ENCODE measurements at regions not wholly inside any gene's neighbourhood (a gene's known extent, or its start where the extent isn't known, plus 50 kb on each side); places are given as distances from the start of the nearest gene placed in this dataset.

DNA sequence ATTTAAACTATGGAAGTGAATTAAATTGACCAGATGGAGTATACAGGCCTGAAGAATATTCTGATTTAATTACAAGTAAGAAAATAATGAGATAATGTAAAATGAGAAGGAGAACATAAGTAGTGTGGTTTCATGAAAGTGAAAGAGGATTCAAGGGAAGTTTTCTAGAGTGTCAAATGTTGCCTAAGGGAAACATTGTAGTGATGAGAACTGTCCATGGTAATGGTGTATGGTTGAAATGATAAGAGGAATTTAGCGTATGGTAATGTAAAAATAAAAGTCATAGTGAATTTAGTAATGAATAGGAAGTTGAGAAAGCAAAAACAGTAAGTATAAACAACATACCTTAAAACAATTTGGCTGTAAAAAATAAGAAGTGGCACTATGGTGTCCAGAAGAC, 1954.6 kb upstream of the FLRT2 start:
- ChIA-PET CTCF (no interaction called here), POLR2A (no interaction called here)
- no peaks in the 10 kb centered on the region for H3K36me3 ChIP-seq (ENCODE audit: control insufficient read depth in 2 of 2, extremely low read depth in 1 of 2, insufficient read depth in 1 of 2, low read length in 1 of 2)
- H3K4me3 ChIP-seq (ENCODE audit: control insufficient read depth in 1 of 2, extremely low read depth in 1 of 2, low read length in 1 of 2) = no peak overlapping the region
- ATAC-seq (replicated peaks in 1 of 4) = no peak
- Mint-ChIP-seq H3K27me3 (no peaks in the 10 kb centered on the region), H3K9me3 (peaks cover 14 to 20% (median 19%) of the 10 kb centered on the region in 3 donors), H3K27ac (no peak overlapping the region), H3K36me3 (no peaks in the 10 kb centered on the region), H3K4me1 (no peaks in the 10 kb centered on the region), H3K4me3 (no peak overlapping the region)
- WGBS (ENCODE audit: insufficient coverage) = no CpG with 5 or more reads among the region's 1 CpG
- H3K4me1 ChIP-seq (ENCODE audit: control insufficient read depth in 1 of 2, extremely low read depth in 1 of 2, insufficient read depth in 2 of 2, low read length in 2 of 2) = no peaks in the 10 kb centered on the region
- no peaks in the 10 kb centered on the region for H3K27me3 ChIP-seq (replicated peaks in 1 of 2; ENCODE audit: control insufficient read depth in 2 of 2, extremely low read depth in 1 of 2, insufficient read depth in 2 of 2, low read length in 1 of 2)
- no peak for DNase-seq
- peaks cover 2% of the 10 kb centered on the region for H3K9me3 ChIP-seq
- no peak overlapping the region for H3K27ac ChIP-seq (ENCODE audit: low read length)

DNA sequence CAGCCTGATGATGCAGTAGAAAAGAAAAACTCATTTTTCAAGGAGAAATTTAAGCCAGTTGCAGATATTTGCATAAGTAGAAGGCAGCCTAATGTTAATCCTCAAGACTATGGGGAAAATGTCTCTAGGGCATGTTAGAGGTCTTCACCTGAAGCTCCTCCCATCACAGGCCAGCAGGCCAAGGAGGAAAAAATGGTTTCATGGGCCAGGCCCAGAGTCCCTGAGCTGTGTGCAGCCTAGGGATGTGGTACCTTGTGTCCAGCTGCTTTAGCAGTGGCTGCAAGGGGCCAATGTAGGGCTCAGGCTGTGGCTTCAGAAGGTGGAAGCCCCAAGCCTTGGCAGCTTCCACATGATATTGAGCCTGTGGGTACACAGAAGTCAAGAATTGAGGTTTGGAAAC, 1946.7 kb upstream of the FLRT2 start:
- no peaks in the 10 kb centered on the region for H3K4me1 Mint-ChIP-seq
- H3K36me3 ChIP-seq (ENCODE audit: control insufficient read depth in 2 of 2, extremely low read depth in 1 of 2, insufficient read depth in 1 of 2, low read length in 1 of 2) = no peaks in the 10 kb centered on the region
- H3K4me1 ChIP-seq (ENCODE audit: control insufficient read depth in 1 of 2, extremely low read depth in 1 of 2, insufficient read depth in 2 of 2, low read length in 2 of 2) = no peaks in the 10 kb centered on the region
- no peaks in the 10 kb centered on the region for H3K27me3 Mint-ChIP-seq
- H3K27ac Mint-ChIP-seq = no peak overlapping the region
- ATAC-seq (replicated peaks in 1 of 4) (no peak), DNase-seq (no peak)
- CTCF ChIA-PET = no interaction called here
- no peak overlapping the region for H3K4me3 ChIP-seq (ENCODE audit: control insufficient read depth in 1 of 2, extremely low read depth in 1 of 2, low read length in 1 of 2)
- no peak overlapping the region for H3K4me3 Mint-ChIP-seq
- POLR2A ChIA-PET = no interaction called here
- no peaks in the 10 kb centered on the region for H3K27me3 ChIP-seq (replicated peaks in 1 of 2; ENCODE audit: control insufficient read depth in 2 of 2, extremely low read depth in 1 of 2, insufficient read depth in 2 of 2, low read length in 1 of 2)
- no peak overlapping the region for H3K27ac ChIP-seq (ENCODE audit: low read length)
- H3K9me3 Mint-ChIP-seq = peaks cover 9 to 39% (median 25%) of the 10 kb centered on the region in 3 donors
- H3K36me3 Mint-ChIP-seq = no peaks in the 10 kb centered on the region
- peaks cover 2% of the 10 kb centered on the region for H3K9me3 ChIP-seq

DNA sequence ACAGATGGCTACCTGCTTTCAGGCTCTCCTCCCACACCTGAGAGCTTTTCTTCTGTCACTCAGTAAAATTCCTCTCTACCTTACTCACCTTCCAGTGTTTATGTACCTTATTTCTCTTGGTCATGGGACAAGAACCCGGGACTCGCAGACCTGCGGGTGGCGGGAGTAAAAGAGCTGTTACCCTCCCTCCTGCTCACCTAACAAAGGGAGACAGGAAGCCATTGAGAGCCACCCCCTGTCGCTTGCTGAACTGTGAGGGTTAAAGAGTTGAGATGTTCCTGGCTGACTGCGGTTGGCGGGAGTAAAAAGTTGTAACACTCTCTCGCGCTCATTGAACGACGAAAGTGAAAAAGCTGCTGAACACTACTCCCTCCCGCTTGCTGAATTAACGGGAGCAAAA, 1935.1 kb upstream of the FLRT2 start:
- POLR2A ChIA-PET = no interaction called here
- CTCF ChIA-PET = interaction anchor here in 1 of 2 donors (0.7 kb wide), 1 partner anchor 11 kb away, joined by 6 read pairs; no protein-coding TSS in a partner anchor
- no peaks in the 10 kb centered on the region for H3K27me3 Mint-ChIP-seq
- H3K27ac ChIP-seq (ENCODE audit: low read length) = no peak overlapping the region
- no peaks in the 10 kb centered on the region for H3K4me1 Mint-ChIP-seq
- H3K9me3 Mint-ChIP-seq = peaks cover 9 to 34% (median 12%) of the 10 kb centered on the region in 3 donors
- no peaks in the 10 kb centered on the region for H3K9me3 ChIP-seq
- ATAC-seq (replicated peaks in 1 of 4) = no peak
- no peak overlapping the region for H3K4me3 Mint-ChIP-seq
- no peak overlapping the region for H3K27ac Mint-ChIP-seq
- WGBS (ENCODE audit: insufficient coverage) = no CpG with 5 or more reads among the region's 13 CpGs
- H3K27me3 ChIP-seq (replicated peaks in 1 of 2; ENCODE audit: control insufficient read depth in 2 of 2, extremely low read depth in 1 of 2, insufficient read depth in 2 of 2, low read length in 1 of 2) = no peaks in the 10 kb centered on the region
- H3K36me3 Mint-ChIP-seq = no peaks in the 10 kb centered on the region
- H3K36me3 ChIP-seq (ENCODE audit: control insufficient read depth in 2 of 2, extremely low read depth in 1 of 2, insufficient read depth in 1 of 2, low read length in 1 of 2) = no peaks in the 10 kb centered on the region
- DNase-seq = no peak
- H3K4me3 ChIP-seq (ENCODE audit: control insufficient read depth in 1 of 2, extremely low read depth in 1 of 2, low read length in 1 of 2) = no peak overlapping the region
- H3K4me1 ChIP-seq (ENCODE audit: control insufficient read depth in 1 of 2, extremely low read depth in 1 of 2, insufficient read depth in 2 of 2, low read length in 2 of 2) = no peaks in the 10 kb centered on the region

DNA sequence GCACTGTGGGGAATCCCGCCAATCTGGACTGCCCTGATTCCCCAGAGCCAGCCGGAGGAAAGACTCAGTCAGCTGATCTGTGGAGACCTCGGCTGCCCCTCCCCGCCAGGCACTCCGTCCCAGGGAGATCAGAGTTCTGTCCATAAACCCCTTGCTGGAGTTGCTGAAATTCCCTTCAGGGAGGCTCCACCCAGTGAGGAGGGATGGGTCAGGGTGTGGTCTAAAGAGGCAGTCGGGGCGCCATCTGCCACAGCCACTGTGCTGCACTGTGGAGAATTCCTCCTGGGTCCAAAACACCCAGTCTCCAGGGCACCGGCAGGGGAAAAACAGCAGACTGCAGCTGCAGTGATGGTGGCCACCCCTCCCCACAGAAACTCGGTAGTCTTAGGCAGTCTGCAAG, 1922.3 kb upstream of the FLRT2 start:
- POLR2A ChIA-PET = no interaction called here
- Mint-ChIP-seq H3K27ac (no peak overlapping the region), H3K36me3 (no peaks in the 10 kb centered on the region), H3K27me3 (no peaks in the 10 kb centered on the region), H3K4me1 (no peaks in the 10 kb centered on the region), H3K4me3 (no peak overlapping the region), H3K9me3 (peaks cover 23 to 26% (median 25%) of the 10 kb centered on the region in 3 donors)
- Histone ChIP-seq H3K9me3 (no peaks in the 10 kb centered on the region), H3K4me1 (ENCODE audit: control insufficient read depth in 1 of 2, extremely low read depth in 1 of 2, insufficient read depth in 2 of 2, low read length in 2 of 2) (no peaks in the 10 kb centered on the region), H3K36me3 (ENCODE audit: control insufficient read depth in 2 of 2, extremely low read depth in 1 of 2, insufficient read depth in 1 of 2, low read length in 1 of 2) (no peaks in the 10 kb centered on the region), H3K4me3 (ENCODE audit: control insufficient read depth in 1 of 2, extremely low read depth in 1 of 2, low read length in 1 of 2) (no peak overlapping the region), H3K27me3 (replicated peaks in 1 of 2; ENCODE audit: control insufficient read depth in 2 of 2, extremely low read depth in 1 of 2, insufficient read depth in 2 of 2, low read length in 1 of 2) (no peaks in the 10 kb centered on the region), H3K27ac (ENCODE audit: low read length) (no peak overlapping the region)
- no peak for DNase-seq
- CTCF ChIA-PET = no interaction called here
- no peak for ATAC-seq (replicated peaks in 1 of 4)
- WGBS (ENCODE audit: insufficient coverage) = 95% methylated on average over 5 of the region's 9 CpGs

DNA sequence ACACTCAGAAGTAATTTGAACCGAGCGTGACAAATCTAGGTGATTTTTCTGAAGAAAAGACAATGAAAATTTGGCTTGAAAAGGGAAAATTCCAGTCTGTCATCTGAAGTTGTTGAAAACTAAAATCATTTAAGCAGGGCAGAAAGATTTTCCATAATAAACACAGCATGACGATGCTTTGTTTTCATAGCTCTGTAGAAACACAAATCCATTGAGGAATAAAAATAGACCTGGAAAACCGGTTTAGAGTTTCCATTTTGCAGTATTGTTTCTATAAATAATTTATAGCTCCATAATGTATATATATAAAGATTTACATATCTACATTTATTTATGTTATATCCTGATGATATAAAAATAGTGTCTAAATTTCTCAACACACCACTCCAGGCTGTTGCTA, 1918.5 kb upstream of the FLRT2 start:
- no peak overlapping the region for H3K4me3 ChIP-seq (ENCODE audit: control insufficient read depth in 1 of 2, extremely low read depth in 1 of 2, low read length in 1 of 2)
- DNase-seq (no peak), ATAC-seq (replicated peaks in 1 of 4) (no peak)
- Mint-ChIP-seq H3K4me3 (no peak overlapping the region), H3K27ac (no peak overlapping the region), H3K9me3 (peaks cover 9 to 17% (median 9%) of the 10 kb centered on the region in 3 donors), H3K27me3 (no peaks in the 10 kb centered on the region), H3K4me1 (no peaks in the 10 kb centered on the region), H3K36me3 (no peaks in the 10 kb centered on the region)
- WGBS (ENCODE audit: insufficient coverage) = 88% methylated on average over 2 of the region's 4 CpGs
- ChIA-PET POLR2A (no interaction called here), CTCF (interaction anchor here in 1 of 2 donors (0.6 kb wide), 1 partner anchor 236 kb away, joined by 3 read pairs; no protein-coding TSS in a partner anchor)
- no peaks in the 10 kb centered on the region for H3K27me3 ChIP-seq (replicated peaks in 1 of 2; ENCODE audit: control insufficient read depth in 2 of 2, extremely low read depth in 1 of 2, insufficient read depth in 2 of 2, low read length in 1 of 2)
- no peak overlapping the region for H3K27ac ChIP-seq (ENCODE audit: low read length)
- H3K9me3 ChIP-seq = no peaks in the 10 kb centered on the region
- H3K4me1 ChIP-seq (ENCODE audit: control insufficient read depth in 1 of 2, extremely low read depth in 1 of 2, insufficient read depth in 2 of 2, low read length in 2 of 2) = no peaks in the 10 kb centered on the region
- H3K36me3 ChIP-seq (ENCODE audit: control insufficient read depth in 2 of 2, extremely low read depth in 1 of 2, insufficient read depth in 1 of 2, low read length in 1 of 2) = no peaks in the 10 kb centered on the region

DNA sequence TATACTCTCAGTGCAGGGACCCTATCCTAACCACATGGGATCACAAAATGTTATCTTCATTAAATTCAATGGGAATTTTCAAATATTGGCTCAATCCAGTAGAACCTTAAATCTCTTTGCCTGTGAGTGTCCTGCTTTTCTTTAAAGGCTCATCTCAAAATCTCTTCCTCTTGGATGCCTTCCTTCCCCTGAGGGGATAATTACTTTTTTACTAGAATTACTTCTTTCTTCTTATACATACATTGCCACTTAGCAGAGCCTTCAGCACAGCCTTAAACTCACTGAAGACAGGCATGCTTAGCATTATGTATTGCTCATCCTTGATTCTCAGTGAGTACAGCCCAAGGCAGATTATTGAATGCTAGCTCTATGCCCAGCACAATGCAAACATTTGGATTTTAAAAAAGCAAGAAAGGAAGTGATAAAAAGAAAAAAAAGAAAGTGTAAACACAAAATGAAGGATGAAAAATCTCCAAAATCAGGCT, 1918.0 kb upstream of the FLRT2 start:
- no peaks in the 10 kb centered on the region for H3K9me3 ChIP-seq
- ATAC-seq (replicated peaks in 1 of 4) = no peak
- POLR2A ChIA-PET = interaction anchor here in 1 of 2 donors (0.7 kb wide), 1 partner anchor 18 kb away, joined by 3 read pairs; no protein-coding TSS in a partner anchor
- H3K27ac ChIP-seq (ENCODE audit: low read length) = no peak overlapping the region
- CTCF ChIA-PET = no interaction called here
- Mint-ChIP-seq H3K9me3 (peaks cover 5 to 14% (median 6%) of the 10 kb centered on the region in 3 donors), H3K27me3 (no peaks in the 10 kb centered on the region), H3K27ac (no peak overlapping the region), H3K36me3 (no peaks in the 10 kb centered on the region), H3K4me3 (no peak overlapping the region), H3K4me1 (no peaks in the 10 kb centered on the region)
- H3K4me1 ChIP-seq (ENCODE audit: control insufficient read depth in 1 of 2, extremely low read depth in 1 of 2, insufficient read depth in 2 of 2, low read length in 2 of 2) = no peaks in the 10 kb centered on the region
- H3K27me3 ChIP-seq (replicated peaks in 1 of 2; ENCODE audit: control insufficient read depth in 2 of 2, extremely low read depth in 1 of 2, insufficient read depth in 2 of 2, low read length in 1 of 2) = no peaks in the 10 kb centered on the region
- H3K4me3 ChIP-seq (ENCODE audit: control insufficient read depth in 1 of 2, extremely low read depth in 1 of 2, low read length in 1 of 2) = no peak overlapping the region
- H3K36me3 ChIP-seq (ENCODE audit: control insufficient read depth in 2 of 2, extremely low read depth in 1 of 2, insufficient read depth in 1 of 2, low read length in 1 of 2) = no peaks in the 10 kb centered on the region
- DNase-seq = no peak

DNA sequence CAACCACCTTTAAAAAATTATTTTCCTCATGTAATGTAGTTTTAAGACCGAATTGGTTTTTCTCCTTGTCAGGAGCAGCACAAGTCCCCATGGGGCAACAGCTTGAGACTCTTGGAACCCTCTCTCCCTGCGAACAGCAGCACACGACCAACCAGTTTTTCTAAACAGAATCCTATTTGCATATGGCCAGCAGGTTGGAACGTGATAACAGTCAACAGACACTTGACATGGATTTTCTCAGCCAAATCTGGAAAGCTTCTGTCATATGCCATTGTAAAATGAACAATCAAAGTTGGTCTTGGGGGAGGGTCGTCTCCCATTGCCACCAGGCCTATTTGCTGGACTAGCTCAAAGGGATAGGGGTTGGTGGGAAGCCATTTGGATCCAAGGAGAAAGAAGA, 1915.0 kb upstream of the FLRT2 start:
- no peak for ATAC-seq (replicated peaks in 1 of 4)
- CTCF ChIA-PET = interaction anchor here in 1 of 2 donors (0.7 kb wide), 1 partner anchor 1227 kb away, joined by 3 read pairs; no protein-coding TSS in a partner anchor
- H3K36me3 ChIP-seq (ENCODE audit: control insufficient read depth in 2 of 2, extremely low read depth in 1 of 2, insufficient read depth in 1 of 2, low read length in 1 of 2) = no peaks in the 10 kb centered on the region

More for the DNA sequence above, 1915.0 kb upstream of the FLRT2 start:
- Mint-ChIP-seq H3K36me3 (no peaks in the 10 kb centered on the region), H3K27me3 (no peaks in the 10 kb centered on the region), H3K9me3 (peaks cover 12 to 17% (median 14%) of the 10 kb centered on the region in 3 donors), H3K4me3 (no peak overlapping the region), H3K4me1 (no peaks in the 10 kb centered on the region), H3K27ac (no peak overlapping the region)
- Histone ChIP-seq H3K9me3 (peaks cover 2% of the 10 kb centered on the region), H3K4me3 (ENCODE audit: control insufficient read depth in 1 of 2, extremely low read depth in 1 of 2, low read length in 1 of 2) (no peak overlapping the region), H3K4me1 (ENCODE audit: control insufficient read depth in 1 of 2, extremely low read depth in 1 of 2, insufficient read depth in 2 of 2, low read length in 2 of 2) (no peaks in the 10 kb centered on the region), H3K27me3 (replicated peaks in 1 of 2; ENCODE audit: control insufficient read depth in 2 of 2, extremely low read depth in 1 of 2, insufficient read depth in 2 of 2, low read length in 1 of 2) (no peaks in the 10 kb centered on the region), H3K27ac (ENCODE audit: low read length) (no peak overlapping the region)
- 76% methylated on average over 3 of the region's 5 CpGs for WGBS (ENCODE audit: insufficient coverage)
- DNase-seq = no peak
- POLR2A ChIA-PET = no interaction called here
